A549 (cell line): ENCODE measurements at regions not wholly inside any gene's neighbourhood (a gene's known extent, or its start where the extent isn't known, plus 50 kb on each side); places are given as distances from the start of the nearest gene placed in this dataset.

Source experiments
- ATAC-seq, 2 experiments: fragments of 200-7000 bp in 1 of 2; fragments of >200 bp in 1 of 2; cut with Nextera tagmentation in 1 of 2; cut with Tn5 transposase in 1 of 2; 3 replicates each; pipeline versions ENCODE4 v1.8.0 to v1.9.1; 2018 to 2020; ENCODE audit warnings: mild to moderate bottlenecking in 1 of 2, moderate library complexity in 1 of 2
- CTCF ChIA-PET: fragments of 300-600 bp; sonication (Branson Sonifier 250); formaldehyde crosslinking; extraction: SDS; loops from one replicate; lab custom pipeline; 2021; ENCODE audit warnings: antibody characterized with exemption, inconsistent platforms; lab: Yijun Ruan, JAX
- POLR2A ChIA-PET: fragments of 350-600 bp; formaldehyde crosslinking; extraction: SDS; loops from one replicate; lab custom pipeline; 2021; ENCODE audit warnings: antibody characterized with exemption, inconsistent platforms; lab: Yijun Ruan, JAX
- DNase-seq, 2 experiments: peaks; one replicate each; pipeline versions ENCODE4 v3.0.0 to v3.0.0-alpha.2; 2011 to 2016; ENCODE audit warnings: low read depth in 1 of 2, low spot score in 1 of 2
- FAIRE-seq: peaks from 2 replicates; lab custom pipeline; 2011; peaks lifted over from hg19 to GRCh38; lab: Jason Lieb, UNC
- H3K27ac ChIP-seq, 2 experiments: fragments of >200 bp; sonication (Bioruptor Twin); formaldehyde crosslinking; 3 replicates each; pipeline ENCODE4 v1.5.1; 2016 to 2017
- H3K4me1 ChIP-seq: fragments of >200 bp; sonication (Bioruptor Twin); formaldehyde crosslinking; 3 replicates; pipeline ENCODE4 v1.6.1; 2016
- H3K4me2 ChIP-seq: fragments of >200 bp; sonication (Bioruptor Twin); formaldehyde crosslinking; 3 replicates; pipeline ENCODE4 v1.6.1; 2016
- H3K4me3 ChIP-seq: fragments of >200 bp; sonication (Bioruptor Twin); formaldehyde crosslinking; 3 replicates; pipeline ENCODE4 v1.5.1; 2016
- H3K9me3 ChIP-seq: fragments of >200 bp; sonication (Bioruptor Twin); formaldehyde crosslinking; 3 replicates; pipeline ENCODE4 v1.6.1; 2016
- EP300 ChIP-seq, 2 experiments: fragments of >200 bp; sonication (Bioruptor Twin); formaldehyde crosslinking; IDR thresholded peaks; 2 replicates in 1 of 2; 3 replicates in 1 of 2; pipeline ENCODE4 v1.6.1; 2016 to 2017
- FOSB ChIP-seq: fragments of 250-450 bp; sonication (Bioruptor Pico); IDR thresholded peaks from 2 replicates; pipeline ENCODE4 v1.5.0; 2020; ENCODE audit warnings: mild to moderate bottlenecking, moderate library complexity
- HDAC2 ChIP-seq: fragments of 200-600 bp; sonication (generic); IDR thresholded peaks from 2 replicates; pipeline ENCODE4 v1.6.1; 2016
- HES2 ChIP-seq: fragments of >200 bp; sonication (Bioruptor Twin); formaldehyde crosslinking; IDR thresholded peaks from 2 replicates; pipeline ENCODE4 v1.6.1; 2016
- HEYL ChIP-seq: fragments of 250-450 bp; sonication (Bioruptor Pico); IDR thresholded peaks from 2 replicates; pipeline ENCODE4 v1.8.0; 2021; ENCODE audit warnings: mild to moderate bottlenecking, moderate library complexity
- HMGXB4 ChIP-seq: fragments of 250-450 bp; sonication (Bioruptor Pico); IDR thresholded peaks from 2 replicates; pipeline ENCODE4 v1.5.0; 2021; ENCODE audit warnings: mild to moderate bottlenecking, moderate library complexity, borderline replicate concordance
- HOXA7 ChIP-seq: fragments of 250-450 bp; sonication (Bioruptor Pico); IDR thresholded peaks from 2 replicates; pipeline ENCODE4 v1.5.0; 2020; ENCODE audit warnings: mild to moderate bottlenecking, moderate library complexity
- HOXB13 ChIP-seq: fragments of 250-450 bp; sonication (Bioruptor Pico); IDR thresholded peaks from 2 replicates; pipeline ENCODE4 v1.5.0; 2020; ENCODE audit warnings: low read depth, mild to moderate bottlenecking, moderate library complexity
- MAZ ChIP-seq: fragments of 150-350 bp; IDR thresholded peaks from 2 replicates; pipeline ENCODE4 v1.6.1; 2014; ENCODE audit warnings: antibody characterized with exemption, low read depth, low read length, borderline replicate concordance
- NFE2L2 ChIP-seq: fragments of 150-350 bp; conservative IDR thresholded peaks from 2 replicates; pipeline ENCODE4 v1.6.1; 2014; ENCODE audit warnings: low read length
- POLR2AphosphoS2 ChIP-seq: conservative IDR thresholded peaks from 2 replicates; pipeline ENCODE4 v1.6.1; 2012; ENCODE audit warnings: low read length, improper control_type of control experiment, inconsistent platforms
- RCOR1 ChIP-seq: fragments of 150-350 bp; IDR thresholded peaks from 2 replicates; pipeline ENCODE4 v1.6.1; 2014; ENCODE audit warnings: antibody characterized with exemption, low read length, low read depth
- RNF2 ChIP-seq: fragments of 200-600 bp; sonication (generic); IDR thresholded peaks from 2 replicates; pipeline ENCODE4 v1.6.1; 2016; ENCODE audit warnings: low read depth, mild to moderate bottlenecking, antibody characterized with exemption, moderate library complexity, borderline replicate concordance
- TFCP2L1 ChIP-seq: fragments of 250-450 bp; sonication (Bioruptor Pico); IDR thresholded peaks from 2 replicates; pipeline ENCODE4 v1.5.0; 2021; ENCODE audit warnings: mild to moderate bottlenecking
- ZC3H11A ChIP-seq: fragments of 450-650 bp; IDR thresholded peaks from 2 replicates; pipeline ENCODE4 v1.6.1; 2014; ENCODE audit warnings: antibody characterized with exemption, mild to moderate bottlenecking
- ZFP36 ChIP-seq: fragments of 450-650 bp; IDR thresholded peaks from 2 replicates; pipeline ENCODE4 v1.6.1; 2014; ENCODE audit warnings: borderline replicate concordance; ENCODE audit not compliant: partially characterized antibody
- ZNF302 ChIP-seq: fragments of 250-450 bp; sonication (Bioruptor Pico); IDR thresholded peaks from 2 replicates; pipeline ENCODE4 v1.9.0; 2021; ENCODE audit warnings: inconsistent platforms, mild to moderate bottlenecking, moderate library complexity
- ZSCAN20 ChIP-seq: fragments of 250-450 bp; sonication (Bioruptor Pico); IDR thresholded peaks from 2 replicates; pipeline ENCODE4 v1.8.0; 2022; ENCODE audit warnings: mild to moderate bottlenecking, moderate library complexity
- WGBS: methylation state at CpG from one replicate; pipeline ENCODE4 v1.1.6; 2017; ENCODE audit errors: missing lambda C conversion rate; 5-methylcytosine and 5-hydroxymethylcytosine counted together
- TF ChIP-seq, protein P1 (sequence below): fragments of 450-650 bp; IDR thresholded peaks from 2 replicates; pipeline ENCODE4 v1.6.1; 2014; ENCODE audit warnings: antibody characterized with exemption
- TF ChIP-seq, protein P2 (sequence below): fragments of >200 bp; sonication (Bioruptor Twin); formaldehyde crosslinking; IDR thresholded peaks from 3 replicates; pipeline ENCODE4 v1.6.1; 2016
- TF ChIP-seq, protein P3 (sequence below): IDR thresholded peaks from 2 replicates; pipeline ENCODE4 v1.6.1; 2012
- TF ChIP-seq, protein P4 (sequence below): fragments of 200-600 bp; sonication (generic); IDR thresholded peaks from 2 replicates; pipeline ENCODE4 v1.6.1; 2016; ENCODE audit warnings: antibody characterized with exemption, mild to moderate bottlenecking, moderate library complexity

DNA sequence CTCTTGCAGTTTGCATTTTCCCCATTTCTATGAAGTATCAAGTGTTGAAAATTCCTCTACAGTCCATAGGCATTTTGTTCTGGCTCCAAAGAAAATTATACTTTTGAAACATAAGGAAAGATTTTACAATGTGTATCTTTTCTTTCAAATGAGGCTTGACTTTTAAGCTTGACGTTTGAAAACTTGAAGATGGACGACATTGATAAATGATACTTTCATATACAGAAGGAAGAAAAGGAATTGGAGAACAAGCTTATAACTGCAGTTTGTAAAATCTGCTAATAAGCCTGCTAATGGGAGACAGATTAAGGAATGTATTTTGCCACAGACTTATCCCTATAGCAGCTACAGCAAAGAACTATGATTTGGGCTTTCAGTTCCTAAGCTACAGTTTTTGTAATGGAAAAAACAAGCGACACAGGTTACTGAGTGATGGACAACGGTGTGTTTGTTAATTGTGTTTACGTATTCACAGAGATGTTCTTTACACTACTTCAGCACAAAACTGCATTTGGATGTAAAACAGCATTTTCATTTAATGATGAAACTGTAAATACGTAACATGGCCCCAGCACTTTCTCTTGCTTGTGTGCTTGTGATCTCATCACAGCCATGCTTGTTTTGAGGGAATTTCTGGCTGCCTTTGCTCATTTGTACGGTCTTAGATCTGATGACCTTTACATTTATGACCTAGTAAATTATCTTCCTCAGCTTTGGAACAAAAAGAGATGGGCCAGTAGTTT is 83.2 kb upstream of the FAT1 start:
- Histone ChIP-seq H3K4me1 (peaks cover 27% of the 10 kb centered on the region), H3K4me2 (no peak overlapping the region), H3K27ac (peak overlapping the region in 1 of 2 experiments; percentile 45; a peak in 1 of 6 replicates), H3K4me3 (no peak overlapping the region), H3K9me3 (no peaks in the 10 kb centered on the region)
- TF ChIP-seq POLR2AphosphoS2 = no peak
- no peak for TF ChIP-seq FOSB (CRISPR knock-in tag)
- ChIA-PET CTCF (interaction anchor here (0.6 kb wide), 2 partner anchors 73 to 138 kb away, joined by 3 read pairs; no protein-coding TSS in a partner anchor), POLR2A (no interaction called here)
- ATAC-seq = no peak
- 70% methylated on average over 7 of the region's 7 CpGs for WGBS
- FAIRE-seq = no peak
- DNase-seq = no peak

- FAIRE-seq (no peak), ATAC-seq (no peak), DNase-seq (no peak)
- H3K4me2 ChIP-seq = no peak overlapping the region
- H3K4me3 ChIP-seq = no peak overlapping the region
- no peaks in the 10 kb centered on the region for H3K9me3 ChIP-seq
- peaks cover 27% of the 10 kb centered on the region for H3K4me1 ChIP-seq
- WGBS = 82% methylated on average over 7 of the region's 7 CpGs
- ChIA-PET CTCF (interaction anchor here (0.6 kb wide), 1 partner anchor 75 kb away, joined by 3 read pairs; no protein-coding TSS in a partner anchor), POLR2A (no interaction called here)
- H3K27ac ChIP-seq = no peak overlapping the region
- TF ChIP-seq HOXA7 (CRISPR knock-in tag) = no peak
- no peak for TF ChIP-seq POLR2AphosphoS2
- no peak for TF ChIP-seq ZC3H11A
- TF ChIP-seq HMGXB4 (CRISPR knock-in tag) = no peak
- no peak for TF ChIP-seq HES2
- no peak for TF ChIP-seq RCOR1
- TF ChIP-seq RNF2 = no peak
- TF ChIP-seq NFE2L2 = no peak
- TF ChIP-seq HEYL = no peak
- TF ChIP-seq ZNF302 (CRISPR knock-in tag) = no peak
Observed at GRCh38 chr4:186807808-186808629, 84.4 kb upstream of the FAT1 start.

DNA sequence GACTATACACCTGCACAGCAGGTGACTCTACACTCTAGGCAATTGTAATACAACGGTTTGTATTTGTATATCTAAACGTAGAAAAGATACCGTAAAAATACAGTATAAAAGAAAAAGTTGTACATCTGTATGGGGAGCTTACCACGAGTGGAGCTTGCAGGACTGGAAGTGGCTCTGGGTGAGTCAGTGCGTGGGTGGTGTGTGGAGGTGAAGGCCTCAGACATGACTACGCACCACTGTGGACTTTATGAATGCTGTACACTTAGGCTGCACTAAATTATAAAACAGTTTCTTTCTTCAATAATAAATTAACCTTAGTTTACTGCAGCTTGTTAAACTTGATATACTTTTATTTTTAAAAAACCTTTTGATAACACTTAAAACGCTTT is 85.0 kb upstream of the FAT1 start:
- Histone ChIP-seq H3K9me3 (no peaks in the 10 kb centered on the region), H3K4me3 (no peak overlapping the region), H3K27ac (no peak overlapping the region), H3K4me1 (peaks cover 27% of the 10 kb centered on the region), H3K4me2 (no peak overlapping the region)
- ChIA-PET POLR2A (no interaction called here), CTCF (no interaction called here)
- FAIRE-seq = no peak
- ATAC-seq = no peak
- TF ChIP-seq EP300 (IDR thresholded peaks at IDR 0.05) (no peak), FOSB (CRISPR knock-in tag) (no peak), ZSCAN20 (no peak), HDAC2 (no peak), MAZ (no peak), NFE2L2 (no peak), HES2 (no peak), RCOR1 (no peak), TFCP2L1 (no peak), HOXB13 (CRISPR knock-in tag) (no peak), ZFP36 (no peak)
- TF ChIP-seq, protein P1, sequence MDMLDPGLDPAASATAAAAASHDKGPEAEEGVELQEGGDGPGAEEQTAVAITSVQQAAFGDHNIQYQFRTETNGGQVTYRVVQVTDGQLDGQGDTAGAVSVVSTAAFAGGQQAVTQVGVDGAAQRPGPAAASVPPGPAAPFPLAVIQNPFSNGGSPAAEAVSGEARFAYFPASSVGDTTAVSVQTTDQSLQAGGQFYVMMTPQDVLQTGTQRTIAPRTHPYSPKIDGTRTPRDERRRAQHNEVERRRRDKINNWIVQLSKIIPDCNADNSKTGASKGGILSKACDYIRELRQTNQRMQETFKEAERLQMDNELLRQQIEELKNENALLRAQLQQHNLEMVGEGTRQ = no peak
- TF ChIP-seq, protein P2, sequence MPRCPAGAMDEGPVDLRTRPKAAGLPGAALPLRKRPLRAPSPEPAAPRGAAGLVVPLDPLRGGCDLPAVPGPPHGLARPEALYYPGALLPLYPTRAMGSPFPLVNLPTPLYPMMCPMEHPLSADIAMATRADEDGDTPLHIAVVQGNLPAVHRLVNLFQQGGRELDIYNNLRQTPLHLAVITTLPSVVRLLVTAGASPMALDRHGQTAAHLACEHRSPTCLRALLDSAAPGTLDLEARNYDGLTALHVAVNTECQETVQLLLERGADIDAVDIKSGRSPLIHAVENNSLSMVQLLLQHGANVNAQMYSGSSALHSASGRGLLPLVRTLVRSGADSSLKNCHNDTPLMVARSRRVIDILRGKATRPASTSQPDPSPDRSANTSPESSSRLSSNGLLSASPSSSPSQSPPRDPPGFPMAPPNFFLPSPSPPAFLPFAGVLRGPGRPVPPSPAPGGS = no peak
- TF ChIP-seq, protein P3, sequence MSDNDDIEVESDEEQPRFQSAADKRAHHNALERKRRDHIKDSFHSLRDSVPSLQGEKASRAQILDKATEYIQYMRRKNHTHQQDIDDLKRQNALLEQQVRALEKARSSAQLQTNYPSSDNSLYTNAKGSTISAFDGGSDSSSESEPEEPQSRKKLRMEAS = no peak
- TF ChIP-seq, protein P4, sequence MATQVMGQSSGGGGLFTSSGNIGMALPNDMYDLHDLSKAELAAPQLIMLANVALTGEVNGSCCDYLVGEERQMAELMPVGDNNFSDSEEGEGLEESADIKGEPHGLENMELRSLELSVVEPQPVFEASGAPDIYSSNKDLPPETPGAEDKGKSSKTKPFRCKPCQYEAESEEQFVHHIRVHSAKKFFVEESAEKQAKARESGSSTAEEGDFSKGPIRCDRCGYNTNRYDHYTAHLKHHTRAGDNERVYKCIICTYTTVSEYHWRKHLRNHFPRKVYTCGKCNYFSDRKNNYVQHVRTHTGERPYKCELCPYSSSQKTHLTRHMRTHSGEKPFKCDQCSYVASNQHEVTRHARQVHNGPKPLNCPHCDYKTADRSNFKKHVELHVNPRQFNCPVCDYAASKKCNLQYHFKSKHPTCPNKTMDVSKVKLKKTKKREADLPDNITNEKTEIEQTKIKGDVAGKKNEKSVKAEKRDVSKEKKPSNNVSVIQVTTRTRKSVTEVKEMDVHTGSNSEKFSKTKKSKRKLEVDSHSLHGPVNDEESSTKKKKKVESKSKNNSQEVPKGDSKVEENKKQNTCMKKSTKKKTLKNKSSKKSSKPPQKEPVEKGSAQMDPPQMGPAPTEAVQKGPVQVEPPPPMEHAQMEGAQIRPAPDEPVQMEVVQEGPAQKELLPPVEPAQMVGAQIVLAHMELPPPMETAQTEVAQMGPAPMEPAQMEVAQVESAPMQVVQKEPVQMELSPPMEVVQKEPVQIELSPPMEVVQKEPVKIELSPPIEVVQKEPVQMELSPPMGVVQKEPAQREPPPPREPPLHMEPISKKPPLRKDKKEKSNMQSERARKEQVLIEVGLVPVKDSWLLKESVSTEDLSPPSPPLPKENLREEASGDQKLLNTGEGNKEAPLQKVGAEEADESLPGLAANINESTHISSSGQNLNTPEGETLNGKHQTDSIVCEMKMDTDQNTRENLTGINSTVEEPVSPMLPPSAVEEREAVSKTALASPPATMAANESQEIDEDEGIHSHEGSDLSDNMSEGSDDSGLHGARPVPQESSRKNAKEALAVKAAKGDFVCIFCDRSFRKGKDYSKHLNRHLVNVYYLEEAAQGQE = no peak
- DNase-seq = no peak
- 84% methylated on average over 7 of the region's 7 CpGs for whole genome bisulfite sequencing
